ENCODE measurements at regions not wholly inside any gene's neighbourhood (a gene's known extent, or its start where the extent isn't known, plus 50 kb on each side); places are given as distances from the start of the nearest gene placed in this dataset.

DNA sequence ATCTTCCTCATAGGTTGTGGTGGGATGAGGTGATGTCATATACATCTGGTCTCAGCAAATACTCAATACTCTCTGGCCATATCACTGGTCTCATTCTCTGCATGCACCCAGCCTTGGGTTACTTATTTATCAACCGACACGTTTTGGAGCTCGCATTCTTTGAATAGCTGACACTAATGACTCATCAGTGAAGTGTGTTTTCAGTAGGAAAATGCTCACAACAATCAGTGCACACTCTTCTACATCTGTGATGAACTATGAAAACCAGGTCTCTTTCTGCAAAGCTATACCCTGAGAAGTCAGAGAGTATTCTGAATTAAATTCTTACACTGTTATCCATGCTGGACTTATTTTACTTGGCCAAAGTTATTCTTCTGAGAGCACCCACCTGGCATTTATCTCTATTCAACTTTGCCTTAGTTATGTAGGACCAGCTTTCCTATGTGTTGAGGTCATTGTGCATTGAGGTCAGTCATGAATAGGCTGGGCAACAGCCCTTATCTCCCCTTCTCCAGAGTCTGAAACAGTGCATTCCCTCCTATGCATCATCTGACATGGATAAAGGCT is 58.7 kb upstream of the DHX15 start:
- TF ChIP-seq, protein P1, sequence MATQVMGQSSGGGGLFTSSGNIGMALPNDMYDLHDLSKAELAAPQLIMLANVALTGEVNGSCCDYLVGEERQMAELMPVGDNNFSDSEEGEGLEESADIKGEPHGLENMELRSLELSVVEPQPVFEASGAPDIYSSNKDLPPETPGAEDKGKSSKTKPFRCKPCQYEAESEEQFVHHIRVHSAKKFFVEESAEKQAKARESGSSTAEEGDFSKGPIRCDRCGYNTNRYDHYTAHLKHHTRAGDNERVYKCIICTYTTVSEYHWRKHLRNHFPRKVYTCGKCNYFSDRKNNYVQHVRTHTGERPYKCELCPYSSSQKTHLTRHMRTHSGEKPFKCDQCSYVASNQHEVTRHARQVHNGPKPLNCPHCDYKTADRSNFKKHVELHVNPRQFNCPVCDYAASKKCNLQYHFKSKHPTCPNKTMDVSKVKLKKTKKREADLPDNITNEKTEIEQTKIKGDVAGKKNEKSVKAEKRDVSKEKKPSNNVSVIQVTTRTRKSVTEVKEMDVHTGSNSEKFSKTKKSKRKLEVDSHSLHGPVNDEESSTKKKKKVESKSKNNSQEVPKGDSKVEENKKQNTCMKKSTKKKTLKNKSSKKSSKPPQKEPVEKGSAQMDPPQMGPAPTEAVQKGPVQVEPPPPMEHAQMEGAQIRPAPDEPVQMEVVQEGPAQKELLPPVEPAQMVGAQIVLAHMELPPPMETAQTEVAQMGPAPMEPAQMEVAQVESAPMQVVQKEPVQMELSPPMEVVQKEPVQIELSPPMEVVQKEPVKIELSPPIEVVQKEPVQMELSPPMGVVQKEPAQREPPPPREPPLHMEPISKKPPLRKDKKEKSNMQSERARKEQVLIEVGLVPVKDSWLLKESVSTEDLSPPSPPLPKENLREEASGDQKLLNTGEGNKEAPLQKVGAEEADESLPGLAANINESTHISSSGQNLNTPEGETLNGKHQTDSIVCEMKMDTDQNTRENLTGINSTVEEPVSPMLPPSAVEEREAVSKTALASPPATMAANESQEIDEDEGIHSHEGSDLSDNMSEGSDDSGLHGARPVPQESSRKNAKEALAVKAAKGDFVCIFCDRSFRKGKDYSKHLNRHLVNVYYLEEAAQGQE (IDR thresholded peaks at IDR 0.05; ENCODE audit: insufficient read depth in 1 of 2, low read depth in 2 of 2, low read length in 2 of 2): no peak
- TF ChIP-seq TAF1 (IDR thresholded peaks at IDR 0.05; ENCODE audit: borderline replicate concordance, insufficient read depth, low read length) (no peak), FOXP2 (optimal IDR thresholded peaks at IDR 0.05; ENCODE audit: borderline replicate concordance, extremely low read depth, extremely low read length, insufficient read depth) (no peak)

DNA sequence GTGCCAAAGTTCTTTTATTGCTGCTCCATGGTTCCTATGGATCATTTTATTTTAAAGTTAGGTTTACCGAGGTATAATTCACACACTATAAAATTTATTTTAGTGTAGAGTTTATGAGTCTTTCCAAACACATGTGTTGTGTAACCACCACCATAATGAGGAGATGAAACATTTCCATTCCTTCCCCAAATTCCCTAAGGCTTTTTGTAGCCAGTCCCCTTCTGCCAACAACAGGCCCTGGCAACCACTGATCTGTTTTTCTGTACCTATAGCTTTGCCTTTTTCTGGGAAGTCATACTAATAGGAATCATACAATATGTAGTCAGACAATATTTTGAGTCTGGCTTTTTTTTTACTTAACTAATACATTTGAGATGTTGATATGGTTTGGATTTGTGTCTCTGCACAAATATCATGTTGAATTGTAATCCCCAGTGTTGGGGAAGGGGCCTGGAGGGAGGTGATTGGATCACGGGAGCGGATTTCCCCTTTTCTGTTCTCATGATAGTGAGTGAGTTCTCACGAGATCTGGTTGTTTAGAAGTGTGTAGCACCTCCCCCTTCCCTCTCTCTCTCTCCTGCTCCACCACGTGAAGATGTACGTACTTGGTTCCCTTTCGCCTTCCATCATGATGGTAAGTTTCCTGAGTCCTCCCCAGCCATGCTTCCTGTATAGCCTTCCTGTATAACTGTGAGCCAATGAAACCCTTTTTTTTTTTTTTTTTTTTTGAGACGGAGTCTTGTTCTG is 59.6 kb upstream of the DHX15 start:
- TF ChIP-seq SIN3A (IDR thresholded peaks at IDR 0.05; ENCODE audit: borderline replicate concordance, insufficient read depth, low read length) (no peak), TAF1 (IDR thresholded peaks at IDR 0.05; ENCODE audit: borderline replicate concordance, insufficient read depth, low read length) (no peak), POLR2AphosphoS5 (IDR thresholded peaks at IDR 0.05; ENCODE audit: low read depth, low read length) (no peak), FOXP2 (optimal IDR thresholded peaks at IDR 0.05; ENCODE audit: borderline replicate concordance, extremely low read depth, extremely low read length, insufficient read depth) (no peak)
- TF ChIP-seq, protein P1 (IDR thresholded peaks at IDR 0.05; ENCODE audit: insufficient read depth in 1 of 2, low read depth in 2 of 2, low read length in 2 of 2): no peak

DNA sequence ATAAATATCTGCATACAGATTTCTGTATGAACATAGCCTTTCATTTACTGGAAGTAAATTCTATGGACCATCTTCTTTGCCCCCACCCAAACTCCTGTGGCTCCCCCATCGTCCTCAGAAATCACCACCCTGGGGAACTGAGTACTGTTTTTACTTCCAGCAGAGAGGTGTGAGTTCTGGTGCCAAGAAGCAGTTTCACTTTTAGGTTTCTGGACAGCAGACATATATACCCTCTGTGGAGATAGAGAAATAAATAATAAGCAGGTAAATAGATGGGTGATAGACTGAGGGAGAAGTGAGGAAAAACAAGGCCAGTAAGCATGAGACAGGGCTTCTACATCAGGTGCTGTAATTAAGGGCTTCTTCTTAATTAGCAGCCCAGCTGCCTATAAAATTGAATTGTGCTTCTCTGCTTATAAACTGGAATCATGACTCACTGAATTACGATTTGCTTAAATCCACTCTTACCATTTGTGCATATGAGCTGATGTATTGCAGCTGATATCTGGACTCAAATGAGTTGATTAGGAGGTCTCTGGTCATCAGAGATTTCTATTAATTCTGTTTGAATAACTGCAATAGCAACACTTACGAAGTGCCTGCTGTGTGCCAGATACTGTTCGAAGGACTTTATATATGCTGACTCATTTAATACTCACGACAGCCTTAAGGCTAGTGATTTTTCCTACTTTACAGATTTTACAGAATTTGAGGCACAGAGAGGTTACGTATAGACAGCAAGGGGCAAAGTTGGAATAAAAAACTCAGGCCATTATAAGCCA is 60.8 kb upstream of the DHX15 start:
- TF ChIP-seq TAF1 (IDR thresholded peaks at IDR 0.05; ENCODE audit: borderline replicate concordance, insufficient read depth, low read length) (no peak), POLR2AphosphoS5 (IDR thresholded peaks at IDR 0.05; ENCODE audit: low read depth, low read length) (no peak), FOXP2 (optimal IDR thresholded peaks at IDR 0.05; ENCODE audit: borderline replicate concordance, extremely low read depth, extremely low read length, insufficient read depth) (no peak), SIN3A (IDR thresholded peaks at IDR 0.05; ENCODE audit: borderline replicate concordance, insufficient read depth, low read length) (no peak)
- TF ChIP-seq, protein P1 (IDR thresholded peaks at IDR 0.05; ENCODE audit: insufficient read depth in 1 of 2, low read depth in 2 of 2, low read length in 2 of 2): no peak

DNA sequence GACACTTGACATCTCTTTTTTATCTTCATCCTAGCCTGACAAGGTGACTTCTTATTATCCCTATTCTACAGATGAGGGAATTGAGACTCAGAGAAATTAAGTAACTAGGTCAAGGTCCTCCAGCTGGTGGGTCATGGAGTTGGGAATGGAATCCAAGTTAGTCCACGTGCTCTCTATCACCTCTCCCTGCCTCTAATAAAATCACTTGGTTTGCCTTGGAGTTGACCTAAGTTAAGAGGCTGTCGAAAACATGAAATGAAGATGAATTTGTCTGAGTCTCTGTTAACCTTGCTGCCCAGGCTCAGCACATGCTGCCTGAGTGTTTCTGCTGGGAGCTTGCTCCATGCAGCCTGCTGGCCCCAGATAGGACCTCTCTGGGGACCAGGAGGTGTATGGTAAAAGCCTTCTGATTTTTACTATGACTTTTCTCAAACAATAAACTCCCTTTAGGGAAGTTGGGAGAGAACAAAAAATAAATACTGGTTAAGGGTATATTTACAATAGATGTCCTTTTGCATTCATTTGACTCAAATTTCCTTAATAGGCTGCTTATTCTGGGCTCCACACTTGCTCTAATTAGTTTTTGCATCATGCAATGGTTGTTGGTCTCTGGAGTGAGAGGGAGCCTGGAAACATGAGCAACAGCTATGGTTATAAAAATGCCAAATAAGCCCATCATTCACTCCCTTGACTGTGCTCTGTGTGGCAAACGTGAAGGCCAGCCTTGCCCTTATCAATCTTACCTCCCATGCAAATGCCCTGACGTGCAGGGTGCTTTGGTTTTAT is 61.6 kb upstream of the DHX15 start:
- TF ChIP-seq POLR2AphosphoS5 (IDR thresholded peaks at IDR 0.05; ENCODE audit: low read depth, low read length): no peak
- no peak for TF ChIP-seq TAF1 (IDR thresholded peaks at IDR 0.05; ENCODE audit: borderline replicate concordance, insufficient read depth, low read length)
- TF ChIP-seq, protein P1 (IDR thresholded peaks at IDR 0.05; ENCODE audit: insufficient read depth in 1 of 2, low read depth in 2 of 2, low read length in 2 of 2): no peak
- no peak for TF ChIP-seq SIN3A (IDR thresholded peaks at IDR 0.05; ENCODE audit: borderline replicate concordance, insufficient read depth, low read length)
- TF ChIP-seq FOXP2 (optimal IDR thresholded peaks at IDR 0.05; ENCODE audit: borderline replicate concordance, extremely low read depth, extremely low read length, insufficient read depth): no peak

Measured in PFSK-1 (cell line).